ENCODE measurements at regions not wholly inside any gene's neighbourhood (a gene's known extent, or its start where the extent isn't known, plus 50 kb on each side); places are given as distances from the start of the nearest gene placed in this dataset.

GRCh38 chr4:178037459-178038214 is 595.4 kb upstream of the AGA start:
- DNase-seq (ENCODE audit: low read depth): no peak

- no peak for DNase-seq (ENCODE audit: low read depth)
Measured at GRCh38 chr4:178056996-178057395, 614.8 kb upstream of the AGA start.

- DNase-seq (ENCODE audit: low read depth): no peak
Measured at GRCh38 chr4:178063568-178063967, 621.3 kb upstream of the AGA start.

- DNase-seq (ENCODE audit: low read depth): no peak
Measured at GRCh38 chr4:178066338-178066941, 624.2 kb upstream of the AGA start.

GRCh38 chr4:178068136-178068535 is 625.9 kb upstream of the AGA start:
- no peak for DNase-seq (ENCODE audit: low read depth)

GRCh38 chr4:178070163-178070562 is 627.9 kb upstream of the AGA start:
- DNase-seq (ENCODE audit: low read depth): no peak

- no peak for DNase-seq (ENCODE audit: low read depth)
Measured at GRCh38 chr4:178080312-178080711, 638.1 kb upstream of the AGA start.

GRCh38 chr4:178081176-178081575 is 638.9 kb upstream of the AGA start:
- no peak for DNase-seq (ENCODE audit: low read depth)

GRCh38 chr4:178081896-178082295 is 639.7 kb upstream of the AGA start:
- no peak for DNase-seq (ENCODE audit: low read depth)

GRCh38 chr4:178082906-178083305 is 640.7 kb upstream of the AGA start:
- DNase-seq (ENCODE audit: low read depth): no peak

GRCh38 chr4:178083968-178084367 is 641.7 kb upstream of the AGA start:
- DNase-seq (ENCODE audit: low read depth): no peak

- no peak for DNase-seq (ENCODE audit: low read depth)
Measured at GRCh38 chr4:178086320-178086719, 644.1 kb upstream of the AGA start.

- DNase-seq (ENCODE audit: low read depth): no peak
Measured at GRCh38 chr4:178090640-178091411, 648.6 kb upstream of the AGA start.

GRCh38 chr4:178102139-178102538 is 659.9 kb upstream of the AGA start:
- no peak for DNase-seq (ENCODE audit: low read depth)

- no peak for DNase-seq (ENCODE audit: low read depth)
Measured at GRCh38 chr4:178105242-178105641, 663.0 kb upstream of the AGA start.

- DNase-seq (ENCODE audit: low read depth): no peak
Measured at GRCh38 chr4:178136736-178137345, 694.6 kb upstream of the AGA start.

- no peak for DNase-seq (ENCODE audit: low read depth)
Measured at GRCh38 chr4:178137732-178138471, 695.7 kb upstream of the AGA start.

- no peak for DNase-seq (ENCODE audit: low read depth)
Measured at GRCh38 chr4:178138491-178138890, 696.3 kb upstream of the AGA start.

- no peak for DNase-seq (ENCODE audit: low read depth)
Measured at GRCh38 chr4:178140326-178140915, 698.2 kb upstream of the AGA start.

GRCh38 chr4:178142724-178143123 is 700.5 kb upstream of the AGA start:
- DNase-seq (ENCODE audit: low read depth): no peak

- no peak for DNase-seq (ENCODE audit: low read depth)
Measured at GRCh38 chr4:178148106-178148505, 705.9 kb upstream of the AGA start.

Measured in stromal cell of bone marrow (primary cell).